Effector CD8-positive, alpha-beta T cell (primary cell): ENCODE measurements at regions not wholly inside any gene's neighbourhood (a gene's known extent, or its start where the extent isn't known, plus 50 kb on each side); places are given as distances from the start of the nearest gene placed in this dataset.
"Not testable (repeated sequence)": the region's sequence is repeated elsewhere in the genome, so short reads cannot be mapped to it uniquely, and the experiment has no call there.

Experiments used
- DNase-seq: peaks from one replicate; lab custom pipeline; 2025; lab: John Stamatoyannopoulos, UW

- no peak for DNase-seq
These were observed 344.2 kb upstream of the NCAM1 start for GRCh38 chr11:112617098-112617425.

- no peak for DNase-seq
These were observed 343.0 kb upstream of the NCAM1 start for GRCh38 chr11:112617977-112618826.

GRCh38 chr11:112619106-112619505 is 342.1 kb upstream of the NCAM1 start:
- no peak for DNase-seq

DNA sequence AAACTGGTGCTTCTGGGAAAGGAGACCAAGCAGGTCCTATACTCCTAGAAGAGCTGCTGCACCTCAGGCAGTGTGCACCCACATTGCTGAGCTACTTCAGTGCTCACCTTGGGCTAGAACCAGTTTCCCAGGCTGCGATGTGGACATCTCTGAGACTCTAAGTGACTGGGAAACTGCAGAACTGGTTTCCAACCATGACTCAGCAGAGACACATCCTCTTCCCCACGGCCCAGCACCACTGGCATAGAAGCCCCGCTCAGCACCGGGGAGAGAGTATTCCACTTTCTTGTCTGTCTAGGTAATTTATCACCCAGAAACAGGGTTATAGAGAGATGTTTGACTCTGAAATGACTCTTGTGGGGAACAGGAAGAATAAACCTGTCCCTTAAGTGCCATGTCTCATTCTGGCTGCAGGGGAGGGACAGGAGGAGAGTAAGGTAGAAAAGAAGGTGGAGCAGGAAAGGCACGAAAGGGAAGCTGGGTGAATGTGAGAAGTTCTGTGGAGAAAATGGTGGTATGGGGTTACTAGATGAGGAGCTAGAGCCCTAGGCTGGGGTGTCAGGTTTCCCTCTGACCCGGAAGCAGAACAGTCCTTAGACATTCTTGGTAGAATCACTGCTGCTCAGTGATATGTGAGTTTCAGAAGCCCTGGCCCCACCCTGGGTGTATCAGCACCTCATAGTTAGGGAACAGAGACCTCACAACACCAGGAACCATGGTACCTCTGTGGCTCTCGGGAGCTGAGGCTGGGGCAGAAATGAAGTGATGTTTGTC is 340.4 kb upstream of the NCAM1 start:
- DNase-seq, result no peak

- DNase-seq, result no peak
These were observed 338.2 kb upstream of the NCAM1 start for GRCh38 chr11:112623057-112623456.

- no peak for DNase-seq
These were observed 336.8 kb upstream of the NCAM1 start for GRCh38 chr11:112624431-112624830.

GRCh38 chr11:112624971-112625370 is 336.2 kb upstream of the NCAM1 start:
- not testable (repeated sequence) for DNase-seq

DNA sequence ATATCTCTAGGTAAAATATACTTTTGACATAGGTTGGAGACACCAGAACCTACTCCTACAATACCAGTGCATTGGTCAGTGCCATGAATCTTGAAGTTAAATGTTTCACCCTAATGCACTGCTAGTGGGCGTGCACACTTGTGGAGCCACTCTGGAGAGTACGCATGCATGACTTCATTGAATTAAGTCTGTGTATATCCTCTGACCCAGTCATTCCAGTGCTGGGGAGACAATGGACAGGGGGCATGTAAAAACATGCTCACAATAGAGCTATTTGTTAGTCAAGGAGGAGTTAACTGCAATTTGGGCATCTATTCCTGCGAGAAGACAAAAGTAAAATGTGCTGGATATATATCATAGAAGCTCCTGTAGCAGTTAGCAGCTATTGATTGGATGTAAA is 335.4 kb upstream of the NCAM1 start:
- no peak for DNase-seq

GRCh38 chr11:112626731-112627130 is 334.5 kb upstream of the NCAM1 start:
- no peak for DNase-seq

- no peak for DNase-seq
These were observed 333.6 kb upstream of the NCAM1 start for GRCh38 chr11:112627588-112628045.

- DNase-seq, result no peak
These were observed 332.5 kb upstream of the NCAM1 start for GRCh38 chr11:112628676-112629075.

DNA sequence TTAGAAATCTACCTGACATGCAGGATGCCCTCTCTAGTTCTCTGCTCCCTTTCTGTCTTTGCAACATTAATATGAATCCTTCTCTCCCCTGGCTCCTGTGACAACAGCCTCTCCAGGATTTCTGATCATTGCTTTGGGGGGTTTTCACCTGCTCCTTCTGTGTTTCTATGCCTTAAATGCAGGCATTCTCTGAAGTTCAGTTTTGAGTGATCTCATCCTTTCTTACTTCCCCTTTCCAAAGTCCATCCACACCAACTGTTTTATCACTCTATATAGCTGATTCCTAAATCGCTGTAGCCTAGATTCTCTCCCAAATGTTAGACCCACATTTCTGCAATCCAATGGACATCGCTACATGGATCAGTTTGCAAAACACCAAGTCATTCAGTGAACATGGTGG is 330.7 kb upstream of the NCAM1 start:
- DNase-seq, result no peak

- DNase-seq, result no peak
These were observed 329.9 kb upstream of the NCAM1 start for GRCh38 chr11:112631333-112631732.

GRCh38 chr11:112632866-112633505 is 328.2 kb upstream of the NCAM1 start:
- no peak for DNase-seq

DNA sequence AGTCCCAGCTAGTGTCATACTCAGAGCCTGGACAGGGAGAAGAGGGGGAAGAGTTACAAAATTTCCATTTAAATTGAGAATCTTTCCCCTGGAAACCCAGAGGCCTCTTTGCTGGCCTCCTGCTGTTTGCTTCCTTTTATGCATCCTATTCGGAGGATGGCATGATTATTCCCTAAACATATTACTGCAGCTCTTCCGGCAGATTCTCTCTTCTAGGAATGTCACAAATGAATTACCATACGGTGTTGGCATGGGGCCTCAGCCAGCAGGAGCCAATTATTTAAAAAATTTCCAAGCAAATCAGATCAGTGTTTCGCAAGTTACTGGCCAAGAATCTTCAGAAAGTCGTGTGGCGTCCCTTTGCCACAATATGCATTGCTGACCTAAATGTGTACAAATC is 326.7 kb upstream of the NCAM1 start:
- DNase-seq, result no peak

DNA sequence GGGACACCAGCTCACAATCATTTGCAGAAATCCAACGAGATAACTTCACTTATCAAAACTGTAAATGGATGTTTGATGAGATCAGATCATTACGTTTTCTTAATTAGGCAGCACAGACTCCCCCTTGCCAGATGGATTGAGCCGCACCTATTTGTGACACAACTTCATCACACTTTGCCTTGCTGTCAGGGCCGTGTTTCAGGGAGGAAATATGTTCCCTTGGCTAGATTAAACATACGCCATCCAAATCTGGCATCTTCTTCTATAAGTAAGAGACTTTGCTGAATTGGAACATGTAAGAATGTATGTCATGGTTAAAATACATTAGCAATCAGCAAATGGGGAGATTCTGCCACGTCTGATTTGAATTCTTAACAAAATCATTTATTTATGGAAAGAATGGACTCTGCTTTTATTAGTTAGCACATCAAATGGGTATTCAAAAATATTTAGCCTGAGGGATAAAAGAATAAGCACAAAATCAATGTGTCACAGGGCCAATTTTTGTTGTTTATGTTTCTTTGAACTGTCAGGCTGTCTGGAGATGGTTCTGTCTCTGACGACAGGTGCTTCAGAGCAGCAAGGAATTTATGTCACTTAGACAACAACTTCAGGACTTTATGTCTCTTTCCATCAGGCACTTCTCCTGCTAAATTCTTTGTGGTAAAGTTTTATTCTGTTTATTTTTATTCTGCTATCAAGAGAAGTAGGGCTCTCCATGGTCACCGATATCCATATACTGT is 326.1 kb upstream of the NCAM1 start:
- DNase-seq, result no peak

DNA sequence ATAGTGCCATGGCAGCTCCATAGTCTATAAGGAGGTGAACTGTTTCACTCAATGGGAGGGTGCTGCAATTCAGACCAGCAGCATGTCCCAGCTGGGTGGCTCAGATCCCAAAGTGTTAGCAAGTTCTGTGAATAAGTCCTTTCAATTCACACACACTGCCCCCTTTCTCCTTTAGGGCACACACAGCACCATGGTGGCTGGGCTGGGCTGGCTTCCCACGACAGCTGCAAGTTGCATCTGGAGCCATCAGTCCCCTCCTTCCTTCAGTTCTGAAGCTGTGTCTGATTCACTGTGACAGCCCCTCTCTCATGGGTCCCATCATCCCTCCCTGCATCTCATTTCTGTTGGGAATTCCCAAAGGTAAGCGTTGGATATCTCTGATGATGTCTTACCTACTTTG is 324.1 kb upstream of the NCAM1 start:
- no peak for DNase-seq

DNA sequence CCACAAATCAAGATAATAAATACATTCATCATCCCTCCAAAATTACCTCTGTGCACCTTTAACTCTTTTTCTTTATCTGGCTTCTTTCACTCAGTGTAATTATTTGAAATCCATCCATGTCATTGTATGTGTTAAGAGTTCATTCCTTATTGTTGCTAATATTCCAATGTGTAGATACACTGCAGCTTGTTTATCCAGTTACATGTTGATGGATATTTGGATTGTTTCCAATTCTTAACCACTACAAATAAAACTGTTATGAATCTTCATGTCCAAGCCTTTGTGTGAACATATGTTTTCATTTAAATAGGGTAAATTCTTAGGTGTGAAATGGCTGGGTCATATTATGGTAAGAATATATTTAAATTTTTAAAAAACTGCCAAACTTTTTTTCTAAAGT is 323.3 kb upstream of the NCAM1 start:
- no peak for DNase-seq

GRCh38 chr11:112639469-112639868 is 321.8 kb upstream of the NCAM1 start:
- no peak for DNase-seq

DNA sequence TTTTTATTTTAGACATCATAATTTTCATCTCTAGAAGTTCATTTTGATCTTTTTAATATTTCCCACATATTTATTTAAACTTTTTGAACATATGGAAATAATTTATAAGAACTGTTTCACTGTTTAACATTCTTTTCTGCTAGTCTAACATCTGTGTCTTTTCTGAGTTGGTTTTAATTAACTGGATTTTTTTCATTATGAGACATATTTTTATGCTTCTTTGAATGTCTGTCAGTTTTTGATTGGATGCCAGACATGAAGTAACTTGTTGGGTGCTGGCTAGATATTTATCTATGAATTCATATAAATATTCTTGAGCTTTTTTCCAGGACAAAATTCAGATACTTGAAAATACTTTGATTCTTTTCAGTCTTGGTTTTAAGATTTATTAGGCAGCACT is 317.8 kb upstream of the NCAM1 start:
- no peak for DNase-seq

DNA sequence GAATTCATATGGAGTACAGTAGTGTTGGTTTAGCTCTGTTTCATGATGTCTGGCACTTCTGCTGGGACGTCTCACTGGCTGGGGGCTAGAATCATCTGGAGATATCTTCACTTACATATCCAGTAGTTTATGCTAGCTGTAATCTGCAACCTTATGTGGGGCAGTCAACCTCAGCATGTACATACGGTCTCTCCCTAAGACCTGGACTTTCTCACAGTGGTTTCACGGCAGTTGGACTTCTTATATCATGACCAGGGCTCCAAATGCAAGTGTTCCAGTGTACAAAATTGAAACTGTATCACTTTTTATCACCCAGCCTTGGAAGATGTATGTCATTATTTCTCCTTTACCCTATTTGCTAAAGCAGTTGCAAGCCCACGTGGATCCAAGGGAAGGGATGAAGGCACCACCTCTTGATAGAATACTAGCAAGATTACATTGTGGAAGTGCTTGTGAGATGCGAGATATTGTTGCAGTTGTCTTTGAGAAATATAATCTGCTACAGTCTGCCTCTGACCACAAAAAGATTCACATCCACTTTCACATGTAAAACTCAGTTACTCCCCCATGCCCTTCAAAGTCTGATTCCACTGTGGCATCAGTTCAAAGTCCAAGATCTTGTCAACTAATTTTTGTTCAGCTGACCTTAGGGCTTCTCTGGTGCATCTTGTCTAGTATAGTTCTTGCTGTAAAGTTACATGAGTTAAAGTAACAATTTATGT is 316.6 kb upstream of the NCAM1 start:
- DNase-seq, result no peak
